Anterior cingulate cortex (tissue), 58 donors: ENCODE measurements at regions not wholly inside any gene's neighbourhood (a gene's known extent, or its start where the extent isn't known, plus 50 kb on each side); places are given as distances from the start of the nearest gene placed in this dataset.
"Not testable (repeated sequence)": the region's sequence is repeated elsewhere in the genome, so short reads cannot be mapped to it uniquely, and the experiment has no call there.

Source experiments
- DNase-seq, 58 donors: peaks; one replicate each; lab custom pipeline; 2025; lab: John Stamatoyannopoulos, UW

DNA sequence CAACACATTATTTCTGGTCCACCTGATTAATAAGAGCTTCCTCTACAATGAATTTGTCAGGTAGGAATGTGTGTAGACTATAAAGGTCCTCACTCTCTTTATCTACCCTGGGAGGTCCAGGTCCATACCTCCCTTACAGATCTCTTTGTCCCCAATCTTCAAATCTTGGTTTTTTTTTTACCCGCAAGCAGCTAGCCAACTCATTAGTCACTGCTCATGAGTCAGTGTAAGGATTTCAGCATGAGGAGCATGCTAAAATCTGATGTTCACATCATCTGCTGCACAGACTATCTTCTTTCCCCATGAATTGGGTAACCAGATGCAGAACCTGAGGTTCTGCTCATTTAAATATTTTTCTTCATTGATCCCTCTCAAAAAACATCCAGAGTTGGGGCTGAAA is 397.0 kb upstream of the ISX start:
- DNase-seq: peak in 1 of 58 donors; percentile 27

DNA sequence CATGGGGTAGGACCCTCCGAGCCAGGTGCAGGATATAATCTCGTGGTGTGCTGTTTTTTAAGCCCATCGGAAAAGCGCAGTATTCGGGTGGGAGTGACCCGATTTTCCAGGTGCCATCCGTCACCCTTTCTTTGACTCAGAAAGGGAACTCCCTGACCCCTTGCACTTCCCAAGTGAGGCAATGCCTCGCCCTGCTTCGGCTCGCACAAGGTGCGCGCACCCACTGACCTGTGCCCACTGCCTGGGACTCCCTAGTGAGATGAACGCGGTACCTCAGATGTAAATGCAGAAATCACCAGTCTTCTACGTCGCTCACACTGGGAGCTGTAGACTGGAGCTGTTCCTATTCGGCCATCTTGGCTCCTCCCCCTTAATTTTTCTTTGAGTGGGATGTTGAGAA is 382.9 kb upstream of the ISX start:
- not testable (repeated sequence) for DNase-seq

DNA sequence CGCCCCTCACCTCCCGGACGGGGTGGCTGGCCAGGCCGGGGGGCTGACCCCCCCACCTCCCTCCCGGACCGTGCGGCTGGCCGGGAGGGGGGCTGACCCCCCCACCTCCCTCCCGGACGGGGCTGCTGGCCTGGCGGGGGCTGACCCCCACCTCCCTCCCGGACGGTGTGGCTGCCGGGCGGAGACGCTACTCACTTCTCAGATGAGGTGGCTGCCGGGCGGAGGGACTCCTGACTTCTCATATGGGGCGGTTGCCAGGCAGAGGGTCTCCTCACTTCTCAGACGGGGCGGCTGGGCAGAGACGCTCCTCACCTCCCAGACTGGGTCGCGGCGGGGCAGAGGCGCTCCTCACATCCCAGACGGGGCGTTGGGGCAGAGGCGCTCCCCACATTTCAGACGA is 381.7 kb upstream of the ISX start:
- not testable (repeated sequence) for DNase-seq

DNA sequence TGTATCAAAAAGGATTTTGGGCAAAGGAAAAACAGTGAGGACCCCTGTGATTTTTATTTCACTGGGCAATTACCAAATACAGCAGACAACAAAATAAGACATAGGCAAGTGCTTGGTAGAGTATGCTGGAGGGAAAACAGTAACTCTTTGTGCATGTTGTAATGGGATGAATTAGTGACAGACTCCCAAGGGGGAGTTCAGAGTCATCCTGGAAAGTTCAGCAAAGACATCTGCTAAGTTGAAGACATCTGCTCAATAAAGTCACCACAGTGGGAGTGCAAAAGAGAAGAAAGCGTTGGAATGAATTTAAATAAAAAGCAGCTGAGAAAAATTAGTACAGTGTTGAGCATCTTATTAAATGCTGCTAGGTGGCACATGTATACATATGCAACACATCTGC is 378.8 kb upstream of the ISX start:
- no peak for DNase-seq

DNA sequence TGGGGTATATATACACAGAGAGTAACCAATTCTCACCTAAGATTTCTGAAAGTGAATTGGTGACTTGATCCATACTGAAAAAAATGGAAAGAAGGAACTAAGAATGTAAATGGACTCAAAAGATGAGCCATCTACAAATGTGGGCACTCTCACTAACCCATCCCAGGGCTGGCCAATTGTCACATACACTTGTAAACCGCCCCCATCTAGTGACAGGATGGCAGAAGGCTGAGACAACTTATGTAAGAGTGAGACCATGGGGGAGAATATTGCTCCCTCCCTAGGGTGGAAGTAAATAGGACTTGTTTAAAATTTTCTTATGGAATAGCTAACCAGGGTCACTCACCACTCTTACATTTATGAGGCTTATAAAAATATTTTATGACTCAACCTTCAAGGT is 377.1 kb upstream of the ISX start:
- DNase-seq: no peak

DNA sequence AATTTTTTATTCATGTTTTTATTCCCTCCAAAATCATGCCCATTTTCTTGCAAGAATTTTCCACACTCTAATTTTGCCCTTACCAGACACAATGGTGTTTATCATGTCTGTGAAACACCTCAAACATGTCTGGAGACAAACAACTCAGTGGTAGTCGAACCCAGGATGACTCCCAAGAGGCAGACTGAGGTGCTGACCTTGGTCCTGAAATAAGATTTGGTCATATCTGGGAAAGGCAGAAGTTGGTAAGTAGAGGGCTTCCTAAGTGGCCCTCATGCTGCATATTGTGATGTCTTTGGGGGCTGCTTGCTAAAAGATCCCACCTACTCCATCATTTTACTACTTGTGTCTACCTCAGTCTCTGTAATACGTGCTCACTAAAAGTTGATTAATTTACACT is 369.4 kb upstream of the ISX start:
- no peak for DNase-seq

DNA sequence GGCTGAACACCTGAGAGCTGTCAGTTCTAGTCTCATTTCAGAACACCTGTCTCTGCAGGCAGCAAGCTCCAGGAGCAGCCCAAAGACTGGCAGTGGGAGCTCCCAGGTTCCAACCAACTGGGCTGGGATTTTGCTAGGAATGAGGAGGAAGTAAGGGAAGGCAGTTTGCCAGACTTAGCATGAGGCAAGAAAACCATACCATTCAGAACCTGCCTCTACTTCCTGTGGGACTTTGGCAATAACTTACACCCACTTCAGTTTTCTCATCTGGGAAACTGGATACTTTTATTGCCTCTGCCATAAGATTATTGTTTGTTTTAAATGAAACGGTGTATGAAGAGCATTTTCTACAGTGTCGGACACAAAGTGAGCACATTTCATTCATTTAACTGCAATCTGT is 363.7 kb upstream of the ISX start:
- DNase-seq: no peak

DNA sequence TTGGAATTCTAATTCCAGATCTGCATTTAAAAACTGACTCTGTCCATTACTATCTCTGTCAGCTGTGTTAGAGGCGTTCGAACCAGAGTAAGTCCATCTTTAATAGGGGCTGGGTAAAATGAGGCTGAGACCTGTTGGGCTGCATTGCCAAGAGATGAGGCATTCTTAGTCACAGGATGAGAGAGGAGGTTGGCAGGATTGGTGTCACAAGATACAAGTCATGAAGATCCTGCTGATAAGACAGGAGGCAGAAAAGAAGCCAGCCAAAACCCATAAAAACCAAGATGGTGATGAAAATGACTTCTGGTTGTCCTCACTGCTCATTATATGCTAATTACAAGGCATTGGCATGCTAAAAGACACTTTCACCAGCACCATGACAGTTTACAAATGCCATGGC is 356.3 kb upstream of the ISX start:
- no peak for DNase-seq

DNA sequence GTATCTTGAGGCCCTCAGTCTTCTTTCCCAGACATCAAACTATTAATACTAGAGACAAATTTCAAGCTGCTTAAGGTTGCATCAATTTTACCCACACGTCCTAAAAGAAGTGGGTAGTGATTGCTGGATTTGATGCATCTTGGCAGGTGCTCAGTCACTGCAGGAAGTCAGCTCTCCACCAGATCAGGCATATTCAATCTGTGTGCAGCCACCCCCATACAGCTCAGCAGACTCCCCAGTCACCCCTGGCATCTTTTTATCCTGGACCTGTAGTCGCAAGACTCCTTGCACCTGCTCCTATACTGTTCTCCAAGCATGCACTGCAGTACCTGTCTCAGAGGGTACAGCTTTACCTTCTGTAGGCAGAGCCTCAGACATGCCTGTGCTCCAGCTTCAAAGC is 343.1 kb upstream of the ISX start:
- no peak for DNase-seq

DNA sequence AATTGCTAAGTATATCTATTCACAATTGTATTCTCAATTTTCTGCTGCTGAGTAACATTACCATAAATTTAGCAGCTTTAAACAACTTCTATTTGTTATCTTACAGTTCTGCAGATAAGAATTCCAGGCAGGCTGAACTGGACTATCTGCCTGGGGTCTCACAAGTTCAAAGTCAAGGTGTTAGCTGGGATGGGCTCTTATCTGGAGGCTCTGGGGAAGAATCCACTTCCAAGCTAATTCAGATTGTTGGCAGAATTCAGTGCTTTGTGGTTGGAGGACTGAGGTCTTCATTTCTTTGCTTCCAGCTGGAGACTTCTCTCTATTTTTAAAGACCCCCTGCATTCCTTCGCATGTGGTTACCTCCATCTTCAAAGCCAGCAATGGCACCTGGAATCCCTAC is 329.9 kb upstream of the ISX start:
- DNase-seq: no peak

DNA sequence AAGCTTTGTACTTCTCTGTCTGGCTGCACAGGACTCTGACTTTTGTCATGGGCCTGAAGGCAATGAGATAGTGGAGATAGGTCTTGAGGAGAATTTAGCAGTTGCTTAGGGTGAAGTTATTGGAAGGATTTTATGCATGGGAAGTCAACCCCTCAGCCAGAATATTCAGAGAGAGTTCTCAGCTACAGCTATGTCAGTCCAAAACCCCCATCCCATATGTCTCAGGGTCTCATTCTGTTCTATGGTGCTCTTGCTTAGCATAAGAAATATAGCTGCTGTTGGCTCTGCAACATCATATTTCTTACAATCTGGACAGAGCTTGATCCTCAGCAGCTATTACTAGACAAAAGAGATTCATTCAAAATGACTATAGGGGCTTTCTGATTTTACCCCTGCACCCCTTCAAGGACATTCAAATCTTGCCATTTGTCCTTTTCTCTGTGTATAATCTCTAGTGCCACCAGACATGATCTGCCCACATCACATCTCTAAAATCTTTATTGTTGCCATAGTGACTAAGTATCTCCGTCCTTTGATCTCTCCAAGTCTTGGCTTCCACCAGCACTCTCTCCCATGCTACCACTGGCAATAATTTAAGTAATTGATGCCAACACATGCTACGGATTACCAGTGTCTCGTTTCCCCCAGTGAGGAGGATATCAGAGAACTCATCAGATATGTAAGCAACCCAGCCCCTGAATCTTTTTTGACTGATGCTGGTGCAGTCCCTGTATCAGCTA is 327.1 kb upstream of the ISX start:
- DNase-seq: no peak

DNA sequence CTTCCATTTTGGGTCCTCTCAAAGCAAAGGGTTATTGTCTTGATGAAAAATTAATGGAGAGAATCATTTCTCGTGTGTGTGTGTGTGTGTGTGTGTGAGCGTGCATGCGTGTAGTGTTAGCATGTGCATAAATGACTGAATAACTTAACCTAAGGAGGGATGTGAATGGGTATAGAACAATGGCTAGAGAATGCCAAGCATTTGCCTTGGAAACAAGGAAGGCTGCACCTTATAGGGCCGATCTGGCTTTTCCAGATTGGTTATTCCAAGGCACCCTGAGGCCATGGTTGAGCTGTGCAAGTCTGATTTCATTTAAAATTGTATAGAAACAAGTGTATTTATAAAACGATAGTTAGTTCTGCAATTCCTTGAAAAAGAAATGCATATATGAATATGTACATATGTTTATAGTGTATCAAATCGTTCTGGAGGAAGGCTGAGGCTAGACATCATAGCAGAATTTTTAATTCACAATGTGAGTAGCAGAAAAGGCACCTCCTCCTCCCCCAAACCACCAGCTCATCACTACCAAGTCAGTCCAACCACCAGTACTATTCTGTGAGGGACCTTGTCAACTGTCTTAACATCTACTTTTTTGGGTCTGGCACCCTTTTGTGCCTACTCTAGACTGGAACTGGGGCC is 322.7 kb upstream of the ISX start:
- no peak for DNase-seq

DNA sequence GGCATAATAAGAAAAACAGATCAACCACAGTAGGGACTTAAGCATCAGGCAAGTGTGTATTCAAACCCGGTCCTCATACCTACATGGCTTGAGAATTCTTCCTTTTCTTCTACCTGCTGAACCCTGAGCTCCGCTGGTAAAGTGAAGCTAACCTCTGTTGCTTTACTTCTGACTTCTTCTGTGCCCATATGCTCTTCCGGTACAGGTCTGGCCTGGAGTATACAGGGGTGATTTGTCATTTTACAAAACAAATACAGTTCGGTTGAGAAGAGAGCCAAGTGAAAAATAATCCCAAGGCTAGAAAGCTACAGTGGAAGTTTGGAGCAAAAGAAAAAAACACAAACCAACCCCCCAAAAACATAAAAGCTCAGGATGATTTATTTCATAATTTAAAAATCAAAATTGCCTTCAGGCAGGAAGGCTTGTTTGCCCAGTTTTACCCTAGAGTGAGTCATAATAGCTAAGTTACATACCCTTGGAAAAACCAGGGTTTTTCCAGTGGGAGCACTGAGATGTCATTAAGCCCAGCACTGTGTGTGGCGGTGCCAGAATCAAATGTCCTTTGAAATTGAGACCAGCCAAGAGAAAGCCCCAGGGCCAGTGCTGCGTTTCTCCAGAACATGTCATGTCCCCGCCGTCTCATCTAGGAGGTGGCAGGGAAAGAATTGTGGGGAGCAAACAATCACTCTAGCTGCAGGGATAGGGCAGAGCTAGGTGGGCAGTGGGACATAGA is 305.5 kb upstream of the ISX start:
- DNase-seq: no peak

DNA sequence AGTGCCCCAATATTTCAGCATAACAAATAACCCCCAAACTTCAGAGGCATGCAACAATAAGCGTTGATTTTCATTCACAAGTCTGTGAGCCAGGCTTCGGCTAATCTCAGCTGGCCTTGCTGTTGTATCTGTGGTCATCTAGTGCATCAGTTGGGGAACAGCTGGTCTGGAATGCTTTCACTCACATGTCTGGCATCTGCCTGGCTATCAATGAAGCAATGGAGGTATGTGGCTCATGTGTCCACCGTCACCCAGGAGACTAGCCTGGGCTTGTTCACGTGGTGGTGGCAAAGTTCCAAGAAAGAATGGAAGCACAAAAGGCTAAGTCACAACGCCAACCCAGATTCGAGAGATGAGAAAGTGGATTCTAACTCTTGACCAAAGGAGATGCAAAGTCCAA is 304.8 kb upstream of the ISX start:
- no peak for DNase-seq

DNA sequence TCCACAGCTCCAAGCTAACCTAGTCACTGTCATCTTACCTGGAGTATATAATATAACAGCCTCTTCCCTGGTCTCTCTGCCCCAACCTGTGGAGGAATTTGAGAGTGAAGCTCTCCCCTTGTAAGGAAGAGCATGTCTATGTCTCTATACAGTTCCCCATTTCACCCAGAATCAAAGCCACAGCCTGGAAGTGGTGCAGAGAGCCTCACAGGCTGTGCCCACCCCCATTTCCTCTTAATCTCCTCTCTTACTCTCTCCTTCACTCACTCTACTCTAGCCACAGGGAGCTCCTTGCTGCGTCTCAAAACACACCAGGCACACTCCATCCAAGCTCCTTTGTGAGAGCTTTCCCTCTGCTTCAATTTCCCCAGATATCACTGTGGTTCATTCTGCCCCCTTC is 302.5 kb upstream of the ISX start:
- no peak for DNase-seq

DNA sequence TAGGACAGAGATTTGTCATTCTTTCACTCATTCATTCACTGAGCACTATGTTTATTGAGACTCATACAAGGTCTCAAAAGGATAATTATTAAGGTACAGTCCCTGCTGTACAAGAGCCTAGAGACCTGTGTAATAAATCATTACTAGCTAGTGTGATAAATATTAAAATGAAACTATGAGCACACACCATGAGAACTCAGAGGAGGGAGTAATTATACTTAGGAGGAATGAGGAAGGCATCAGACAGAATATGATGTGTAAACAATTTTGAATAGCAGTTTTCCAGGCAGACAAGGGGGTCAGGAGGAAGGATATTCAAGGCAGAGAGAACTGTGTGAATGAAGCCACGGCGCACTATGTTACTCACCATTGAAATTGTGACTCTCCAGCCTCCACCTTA is 300.8 kb upstream of the ISX start:
- DNase-seq: no peak

DNA sequence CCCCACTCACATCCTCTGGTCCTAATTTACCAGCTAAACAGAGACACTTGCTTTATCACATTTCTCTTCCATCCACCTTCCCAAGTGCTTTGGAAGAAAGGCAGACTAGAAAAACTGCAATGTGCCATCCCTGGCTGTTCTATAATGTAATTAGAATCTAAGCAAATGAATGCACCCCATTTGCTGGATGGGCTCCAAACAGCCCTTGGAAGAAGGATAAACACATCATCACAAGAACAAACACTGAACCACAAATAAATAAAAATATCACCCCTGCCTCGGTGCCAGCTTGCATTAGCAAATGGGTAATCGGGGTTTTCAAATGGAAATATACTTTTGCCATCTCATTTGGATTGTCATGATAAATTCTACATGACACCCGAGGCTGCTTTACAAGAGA is 296.6 kb upstream of the ISX start:
- no peak for DNase-seq

DNA sequence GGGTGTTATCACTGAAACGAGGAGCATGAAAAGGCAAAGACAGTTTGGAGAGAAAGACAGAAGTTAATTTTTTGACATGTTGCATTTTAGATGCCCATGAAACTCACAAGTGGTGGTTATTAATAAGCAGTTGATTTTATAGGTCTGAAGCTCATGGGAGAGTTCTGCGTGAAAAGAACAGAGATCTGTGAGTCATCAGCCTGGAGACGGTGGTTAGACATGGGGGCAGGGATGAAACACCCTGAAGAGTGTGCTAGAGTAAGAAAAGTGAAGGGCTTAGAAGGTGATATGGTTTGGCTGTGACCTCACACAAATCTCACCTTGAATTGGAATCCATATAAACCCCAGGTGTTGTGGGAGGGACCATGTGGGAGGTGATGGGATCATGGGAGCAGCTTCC is 289.1 kb upstream of the ISX start:
- DNase-seq: no peak

DNA sequence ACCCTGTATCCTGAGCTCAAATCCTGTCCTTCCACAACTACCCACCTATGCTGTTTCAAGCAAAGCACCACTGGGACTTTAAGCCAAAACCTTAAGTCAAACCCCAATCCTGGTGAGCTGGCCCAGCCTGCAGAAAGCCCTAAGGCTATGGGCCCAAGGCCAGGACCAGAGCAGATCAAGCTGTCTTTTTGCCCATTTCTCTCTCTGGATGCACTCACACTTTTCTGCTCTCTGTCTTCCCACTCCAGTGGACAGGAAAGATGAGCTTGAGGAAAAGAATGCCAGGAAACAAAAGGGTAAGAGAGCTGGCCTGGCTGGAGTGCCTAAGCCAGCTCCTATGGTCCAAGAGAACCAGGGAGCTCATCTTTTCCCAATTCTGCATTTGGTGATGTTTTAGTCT is 284.3 kb upstream of the ISX start:
- DNase-seq: no peak

DNA sequence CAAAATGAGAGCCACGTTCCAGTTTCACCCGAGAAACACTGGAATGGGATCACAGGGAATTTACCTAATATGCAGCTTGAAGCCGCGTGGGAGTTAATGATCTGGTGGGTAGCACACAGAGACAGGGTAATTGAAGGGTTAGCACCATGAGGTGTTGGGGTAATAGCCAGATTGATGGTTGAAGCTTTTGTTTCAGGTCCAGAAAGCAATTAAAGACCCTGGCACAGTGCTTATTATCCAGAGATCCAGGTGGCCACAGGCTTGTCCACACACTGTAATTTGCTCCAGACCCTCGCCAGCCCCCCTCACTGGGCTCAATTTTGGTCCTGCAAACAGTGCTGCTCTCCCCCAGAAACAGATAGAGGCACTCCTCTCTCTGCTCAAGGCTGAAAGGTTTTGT is 282.5 kb upstream of the ISX start:
- no peak for DNase-seq

DNA sequence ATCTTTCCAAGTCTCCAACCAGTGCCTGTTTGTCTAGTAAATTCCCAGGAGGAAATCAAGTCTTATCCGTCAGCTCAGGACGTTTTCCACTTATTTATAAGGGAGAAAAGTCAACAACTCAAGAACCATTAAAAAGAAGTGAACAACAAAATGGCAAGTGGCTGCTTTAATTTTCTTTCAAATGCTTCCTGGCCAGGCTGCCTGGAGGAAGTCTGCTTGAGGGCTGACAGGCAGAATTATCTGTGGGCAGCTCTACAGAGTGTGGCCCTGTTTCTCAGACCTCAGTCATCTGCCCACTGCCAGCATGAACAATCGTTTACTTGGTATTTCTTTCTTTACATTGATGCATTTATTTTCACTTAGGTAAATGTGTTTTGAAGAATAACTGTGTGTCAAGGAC is 281.9 kb upstream of the ISX start:
- DNase-seq: peak in 1 of 58 donors; percentile 4

DNA sequence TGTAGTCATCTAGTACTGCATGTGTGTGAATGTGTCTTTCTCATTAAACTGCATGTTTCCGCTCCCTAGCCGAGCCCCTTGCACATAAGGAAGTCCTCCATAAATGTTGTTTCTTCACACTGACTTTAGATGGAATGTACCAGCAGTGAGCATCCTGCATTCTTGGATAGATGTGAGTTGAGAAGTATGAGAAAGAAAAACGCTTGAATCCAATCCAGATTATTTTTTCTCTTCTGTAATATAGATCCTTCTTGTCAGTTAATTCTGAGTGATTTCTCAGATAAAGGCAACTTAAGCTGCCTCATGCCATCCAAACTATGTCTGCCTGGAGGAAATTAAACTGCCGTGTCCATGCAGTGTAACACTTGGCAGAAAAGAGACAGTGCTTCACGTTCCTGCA is 268.1 kb upstream of the ISX start:
- no peak for DNase-seq
